ENCODE measurements at regions not wholly inside any gene's neighbourhood (a gene's known extent, or its start where the extent isn't known, plus 50 kb on each side); places are given as distances from the start of the nearest gene placed in this dataset.
"Not testable (repeated sequence)": the region's sequence is repeated elsewhere in the genome, so short reads cannot be mapped to it uniquely, and the experiment has no call there.

- Histone ChIP-seq H2AFZ (ENCODE audit: low read length) (no peak overlapping the region), H3K27me3 (ENCODE audit: insufficient read depth, low read length) (no peaks in the 10 kb centered on the region), H3K9me3 (ENCODE audit: low read depth, low read length) (no peaks in the 10 kb centered on the region), H4K20me1 (ENCODE audit: insufficient read depth, low read length) (no peaks in the 10 kb centered on the region), H3K4me3 (ENCODE audit: insufficient read depth, low read length) (no peak overlapping the region), H3K4me1 (ENCODE audit: insufficient read depth, low read length) (no peaks in the 10 kb centered on the region), H3K4me2 (ENCODE audit: insufficient read depth, low read length) (no peak overlapping the region), H3K36me3 (ENCODE audit: insufficient read depth, low read length) (no peaks in the 10 kb centered on the region), H3K79me2 (ENCODE audit: insufficient read depth, low read length) (no peaks in the 10 kb centered on the region), H3K27ac (ENCODE audit: low read depth, low read length) (no peak overlapping the region)
- DNase-seq (ENCODE audit: insufficient read length, low spot score, missing footprints): no peak
- no peak for TF ChIP-seq CTCF (IDR thresholded peaks at IDR 0.05; ENCODE audit: extremely low read depth, low read depth, low read length)
Observed at GRCh38 chr1:229005556-229005955, 265.4 kb upstream of the RAB4A start.

GRCh38 chr1:229006121-229006870, 264.6 kb upstream of the RAB4A start:
- H3K36me3 ChIP-seq (ENCODE audit: insufficient read depth, low read length): no peaks in the 10 kb centered on the region
- H3K4me3 ChIP-seq (ENCODE audit: insufficient read depth, low read length): no peak overlapping the region
- no peaks in the 10 kb centered on the region for H3K79me2 ChIP-seq (ENCODE audit: insufficient read depth, low read length)
- no peak overlapping the region for H3K4me2 ChIP-seq (ENCODE audit: insufficient read depth, low read length)
- H3K4me1 ChIP-seq (ENCODE audit: insufficient read depth, low read length): no peaks in the 10 kb centered on the region
- no peak for TF ChIP-seq CTCF (IDR thresholded peaks at IDR 0.05; ENCODE audit: extremely low read depth, low read depth, low read length)
- H3K9me3 ChIP-seq (ENCODE audit: low read depth, low read length): no peaks in the 10 kb centered on the region
- no peak overlapping the region for H3K27ac ChIP-seq (ENCODE audit: low read depth, low read length)
- H2AFZ ChIP-seq (ENCODE audit: low read length): no peak overlapping the region
- DNase-seq (ENCODE audit: insufficient read length, low spot score, missing footprints): no peak
- H4K20me1 ChIP-seq (ENCODE audit: insufficient read depth, low read length): no peaks in the 10 kb centered on the region
- H3K27me3 ChIP-seq (ENCODE audit: insufficient read depth, low read length): no peaks in the 10 kb centered on the region

- TF ChIP-seq CTCF (IDR thresholded peaks at IDR 0.05; ENCODE audit: extremely low read depth, low read depth, low read length): no peak
- no peak for DNase-seq (ENCODE audit: insufficient read length, low spot score, missing footprints)
- H3K9me3 ChIP-seq (ENCODE audit: low read depth, low read length): no peaks in the 10 kb centered on the region
- H3K79me2 ChIP-seq (ENCODE audit: insufficient read depth, low read length): no peaks in the 10 kb centered on the region
- H3K36me3 ChIP-seq (ENCODE audit: insufficient read depth, low read length): no peaks in the 10 kb centered on the region
- no peak overlapping the region for H3K4me2 ChIP-seq (ENCODE audit: insufficient read depth, low read length)
- H3K4me3 ChIP-seq (ENCODE audit: insufficient read depth, low read length): no peak overlapping the region
- H3K27me3 ChIP-seq (ENCODE audit: insufficient read depth, low read length): no peaks in the 10 kb centered on the region
- H4K20me1 ChIP-seq (ENCODE audit: insufficient read depth, low read length): no peaks in the 10 kb centered on the region
- no peak overlapping the region for H3K27ac ChIP-seq (ENCODE audit: low read depth, low read length)
- no peak overlapping the region for H2AFZ ChIP-seq (ENCODE audit: low read length)
- H3K4me1 ChIP-seq (ENCODE audit: insufficient read depth, low read length): no peaks in the 10 kb centered on the region
Observed at GRCh38 chr1:229007167-229007566, 263.7 kb upstream of the RAB4A start.

GRCh38 chr1:229007701-229008100, 263.2 kb upstream of the RAB4A start:
- Histone ChIP-seq H3K27ac (ENCODE audit: low read depth, low read length) (no peak overlapping the region), H3K27me3 (ENCODE audit: insufficient read depth, low read length) (no peaks in the 10 kb centered on the region), H4K20me1 (ENCODE audit: insufficient read depth, low read length) (no peaks in the 10 kb centered on the region), H3K4me2 (ENCODE audit: insufficient read depth, low read length) (no peak overlapping the region), H3K9me3 (ENCODE audit: low read depth, low read length) (no peaks in the 10 kb centered on the region), H3K79me2 (ENCODE audit: insufficient read depth, low read length) (no peaks in the 10 kb centered on the region), H3K4me3 (ENCODE audit: insufficient read depth, low read length) (no peak overlapping the region), H3K36me3 (ENCODE audit: insufficient read depth, low read length) (no peaks in the 10 kb centered on the region), H2AFZ (ENCODE audit: low read length) (no peak overlapping the region), H3K4me1 (ENCODE audit: insufficient read depth, low read length) (no peaks in the 10 kb centered on the region)
- TF ChIP-seq CTCF (IDR thresholded peaks at IDR 0.05; ENCODE audit: extremely low read depth, low read depth, low read length): no peak
- no peak for DNase-seq (ENCODE audit: insufficient read length, low spot score, missing footprints)

GRCh38 chr1:229008347-229008746, 262.6 kb upstream of the RAB4A start:
- H3K9me3 ChIP-seq (ENCODE audit: low read depth, low read length); H3K36me3 ChIP-seq (ENCODE audit: insufficient read depth, low read length); H3K4me3 ChIP-seq (ENCODE audit: insufficient read depth, low read length); H4K20me1 ChIP-seq (ENCODE audit: insufficient read depth, low read length); H2AFZ ChIP-seq (ENCODE audit: low read length); DNase-seq (ENCODE audit: insufficient read length, low spot score, missing footprints); H3K4me1 ChIP-seq (ENCODE audit: insufficient read depth, low read length); H3K79me2 ChIP-seq (ENCODE audit: insufficient read depth, low read length); H3K27me3 ChIP-seq (ENCODE audit: insufficient read depth, low read length); H3K4me2 ChIP-seq (ENCODE audit: insufficient read depth, low read length); H3K27ac ChIP-seq (ENCODE audit: low read depth, low read length): not testable (repeated sequence)
